ENCODE measurements at regions not wholly inside any gene's neighbourhood (a gene's known extent, or its start where the extent isn't known, plus 50 kb on each side); places are given as distances from the start of the nearest gene placed in this dataset.

GRCh38 chr5:166570865-166571264 lies 1720.6 kb upstream of the WWC1 start:
- in situ Hi-C loops (cut with MboI; ENCODE audit: low sequenced_read_pairs in 4 of 4): no loop called here
- ATAC-seq (no peak), DNase-seq (no peak)
- no peak for TF ChIP-seq POLR2A (IDR thresholded peaks at IDR 0.05)
- TF ChIP-seq, protein P1, sequence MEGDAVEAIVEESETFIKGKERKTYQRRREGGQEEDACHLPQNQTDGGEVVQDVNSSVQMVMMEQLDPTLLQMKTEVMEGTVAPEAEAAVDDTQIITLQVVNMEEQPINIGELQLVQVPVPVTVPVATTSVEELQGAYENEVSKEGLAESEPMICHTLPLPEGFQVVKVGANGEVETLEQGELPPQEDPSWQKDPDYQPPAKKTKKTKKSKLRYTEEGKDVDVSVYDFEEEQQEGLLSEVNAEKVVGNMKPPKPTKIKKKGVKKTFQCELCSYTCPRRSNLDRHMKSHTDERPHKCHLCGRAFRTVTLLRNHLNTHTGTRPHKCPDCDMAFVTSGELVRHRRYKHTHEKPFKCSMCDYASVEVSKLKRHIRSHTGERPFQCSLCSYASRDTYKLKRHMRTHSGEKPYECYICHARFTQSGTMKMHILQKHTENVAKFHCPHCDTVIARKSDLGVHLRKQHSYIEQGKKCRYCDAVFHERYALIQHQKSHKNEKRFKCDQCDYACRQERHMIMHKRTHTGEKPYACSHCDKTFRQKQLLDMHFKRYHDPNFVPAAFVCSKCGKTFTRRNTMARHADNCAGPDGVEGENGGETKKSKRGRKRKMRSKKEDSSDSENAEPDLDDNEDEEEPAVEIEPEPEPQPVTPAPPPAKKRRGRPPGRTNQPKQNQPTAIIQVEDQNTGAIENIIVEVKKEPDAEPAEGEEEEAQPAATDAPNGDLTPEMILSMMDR (IDR thresholded peaks at IDR 0.05 in 4 of 5, conservative IDR thresholded peaks at IDR 0.05 in 1 of 5): no peak
- H3K27me3 ChIP-seq: no peaks in the 10 kb centered on the region
- H3K4me1 ChIP-seq: no peaks in the 10 kb centered on the region
- intact Hi-C loops (cut with DNase I; ENCODE audit: low total_unique reads): no loop called here
- no peak overlapping the region for H3K27ac ChIP-seq
- no peaks in the 10 kb centered on the region for H3K9me3 ChIP-seq
- H3K4me3 ChIP-seq: no peak overlapping the region
- H3K36me3 ChIP-seq: no peaks in the 10 kb centered on the region

DNA sequence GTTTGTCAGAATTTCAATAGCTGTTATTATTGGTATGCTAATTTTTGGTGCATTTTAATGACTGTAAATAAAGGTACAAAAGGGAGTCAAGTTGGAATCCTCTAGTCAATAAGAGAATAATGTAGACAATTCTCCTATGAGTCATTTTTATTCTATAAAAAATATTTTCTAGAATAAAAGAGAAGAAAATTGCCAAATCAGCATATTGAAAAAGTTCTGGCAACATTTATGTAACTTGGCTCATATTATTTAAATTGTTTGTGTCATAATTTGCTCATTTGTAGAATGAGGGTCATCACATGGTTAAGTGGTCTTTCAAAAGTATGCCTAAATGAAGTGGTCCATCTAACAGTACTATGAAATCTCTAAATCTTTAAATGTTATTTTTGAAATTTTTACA lies 1719.8 kb upstream of the WWC1 start:
- ATAC-seq (no peak), DNase-seq (no peak)
- intact Hi-C loops (cut with DNase I; ENCODE audit: low total_unique reads) (no loop called here), in situ Hi-C loops (cut with MboI; ENCODE audit: low sequenced_read_pairs in 4 of 4) (no loop called here)
- Histone ChIP-seq H3K4me1 (no peaks in the 10 kb centered on the region), H3K27me3 (no peaks in the 10 kb centered on the region), H3K27ac (no peak overlapping the region), H3K4me3 (no peak overlapping the region), H3K36me3 (no peaks in the 10 kb centered on the region), H3K9me3 (no peaks in the 10 kb centered on the region)
- TF ChIP-seq POLR2A (IDR thresholded peaks at IDR 0.05): no peak
- TF ChIP-seq, protein P1 (IDR thresholded peaks at IDR 0.05 in 4 of 5, conservative IDR thresholded peaks at IDR 0.05 in 1 of 5): no peak

DNA sequence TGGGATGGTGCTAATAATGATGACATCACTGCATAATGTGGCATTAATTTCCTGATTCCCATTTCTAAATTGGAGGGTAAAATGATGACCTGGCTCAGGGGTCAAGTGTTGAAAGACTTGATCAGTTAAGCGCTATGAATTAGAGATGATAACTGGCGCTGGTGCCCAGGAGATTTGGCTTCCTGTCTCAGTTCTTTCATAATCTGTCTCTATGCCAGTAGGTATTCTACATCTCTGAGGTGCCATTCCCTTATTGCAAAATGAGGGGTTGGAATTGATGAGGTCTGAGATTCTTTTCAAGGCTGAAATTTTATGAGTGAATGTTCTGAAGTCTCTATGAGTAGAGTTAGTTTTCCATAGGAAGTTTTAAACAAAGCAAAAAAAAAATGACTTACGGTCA lies 1715.1 kb upstream of the WWC1 start:
- in situ Hi-C loops (cut with MboI; ENCODE audit: low sequenced_read_pairs in 4 of 4) (no loop called here), intact Hi-C loops (cut with DNase I; ENCODE audit: low total_unique reads) (no loop called here)
- ATAC-seq (no peak), DNase-seq (no peak)
- Histone ChIP-seq H3K4me1 (no peaks in the 10 kb centered on the region), H3K27me3 (no peaks in the 10 kb centered on the region), H3K27ac (no peak overlapping the region), H3K9me3 (no peaks in the 10 kb centered on the region), H3K36me3 (no peaks in the 10 kb centered on the region), H3K4me3 (no peak overlapping the region)
- TF ChIP-seq POLR2A (IDR thresholded peaks at IDR 0.05): no peak
- TF ChIP-seq, protein P1 (IDR thresholded peaks at IDR 0.05 in 4 of 5, conservative IDR thresholded peaks at IDR 0.05 in 1 of 5): no peak

GRCh38 chr5:166581826-166582225 lies 1709.6 kb upstream of the WWC1 start:
- no peaks in the 10 kb centered on the region for H3K4me1 ChIP-seq
- in situ Hi-C loops (cut with MboI; ENCODE audit: low sequenced_read_pairs in 4 of 4) (no loop called here), intact Hi-C loops (cut with DNase I; ENCODE audit: low total_unique reads) (no loop called here)
- no peak overlapping the region for H3K27ac ChIP-seq
- ATAC-seq (no peak), DNase-seq (no peak)
- H3K4me3 ChIP-seq: no peak overlapping the region
- H3K27me3 ChIP-seq: no peaks in the 10 kb centered on the region
- no peaks in the 10 kb centered on the region for H3K36me3 ChIP-seq
- no peak for TF ChIP-seq POLR2A (IDR thresholded peaks at IDR 0.05)
- TF ChIP-seq, protein P1 (IDR thresholded peaks at IDR 0.05 in 4 of 5, conservative IDR thresholded peaks at IDR 0.05 in 1 of 5): no peak
- no peaks in the 10 kb centered on the region for H3K9me3 ChIP-seq

DNA sequence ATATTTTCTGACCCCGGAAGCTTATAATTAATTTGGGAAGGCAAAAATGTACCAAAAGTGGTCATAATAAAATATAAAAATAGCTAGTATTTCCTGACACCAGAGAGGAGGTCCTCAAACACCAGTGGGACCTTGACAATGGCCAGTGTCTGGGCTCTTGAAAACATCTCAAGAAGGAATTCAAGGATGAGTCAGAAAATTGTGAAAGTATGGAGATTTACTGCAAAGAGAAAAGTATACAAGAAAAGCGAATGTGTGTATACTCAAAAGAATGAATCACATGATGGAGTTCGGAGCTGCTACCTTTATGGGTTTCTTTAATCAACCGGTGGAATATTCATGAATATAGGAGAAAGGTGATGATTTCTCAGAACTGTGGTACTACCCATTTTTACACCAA lies 1709.0 kb upstream of the WWC1 start:
- TF ChIP-seq POLR2A (IDR thresholded peaks at IDR 0.05): no peak
- TF ChIP-seq, protein P1 (IDR thresholded peaks at IDR 0.05 in 4 of 5, conservative IDR thresholded peaks at IDR 0.05 in 1 of 5): no peak
- no peaks in the 10 kb centered on the region for H3K9me3 ChIP-seq
- H3K4me1 ChIP-seq: no peaks in the 10 kb centered on the region
- H3K27me3 ChIP-seq: no peaks in the 10 kb centered on the region
- H3K27ac ChIP-seq: no peak overlapping the region
- ATAC-seq: no peak
- in situ Hi-C loops (cut with MboI; ENCODE audit: low sequenced_read_pairs in 4 of 4) (no loop called here), intact Hi-C loops (cut with DNase I; ENCODE audit: low total_unique reads) (no loop called here)
- DNase-seq: no peak
- no peak overlapping the region for H3K4me3 ChIP-seq
- no peaks in the 10 kb centered on the region for H3K36me3 ChIP-seq

Measured in gastrocnemius medialis (tissue), 4 donors.